ENCODE measurements at regions not wholly inside any gene's neighbourhood (a gene's known extent, or its start where the extent isn't known, plus 50 kb on each side); places are given as distances from the start of the nearest gene placed in this dataset.

- no peak for TF ChIP-seq CTCF (IDR thresholded peaks at IDR 0.05; ENCODE audit: insufficient read depth, low read depth, low read length)
- no peak for TF ChIP-seq EZH2 (IDR thresholded peaks at IDR 0.05; ENCODE audit: insufficient read depth, low read length)
These were observed 276.0 kb downstream of the SOX2 start for GRCh38 chr3:181987736-181988135.

Data from astrocyte (in vitro differentiated cells and primary cell).